ENCODE measurements at regions not wholly inside any gene's neighbourhood (a gene's known extent, or its start where the extent isn't known, plus 50 kb on each side); places are given as distances from the start of the nearest gene placed in this dataset.

- TF ChIP-seq FOXJ3 (CRISPR knock-in tag; IDR thresholded peaks at IDR 0.05) (no peak), CTCF (IDR thresholded peaks at IDR 0.05) (no peak), MAX (IDR thresholded peaks at IDR 0.05; ENCODE audit: low read depth) (no peak), POLR2AphosphoS5 (IDR thresholded peaks at IDR 0.05; ENCODE audit: low read depth, low read length) (no peak), RXRA (IDR thresholded peaks at IDR 0.05; ENCODE audit: borderline replicate concordance, low read depth) (no peak), YY1 (IDR thresholded peaks at IDR 0.05; ENCODE audit: low read depth) (no peak), SIN3A (IDR thresholded peaks at IDR 0.05; ENCODE audit: borderline replicate concordance, low read depth, low read length) (no peak), GABPA (IDR thresholded peaks at IDR 0.05; ENCODE audit: low read depth) (no peak)
These were observed 382.8 kb upstream of the HS6ST1 start for GRCh38 chr2:128701418-128701817.

Measured in SK-N-SH (cell line).